A172 (cell line): ENCODE measurements at regions not wholly inside any gene's neighbourhood (a gene's known extent, or its start where the extent isn't known, plus 50 kb on each side); places are given as distances from the start of the nearest gene placed in this dataset.
"Not testable (repeated sequence)": the region's sequence is repeated elsewhere in the genome, so short reads cannot be mapped to it uniquely, and the experiment has no call there.

Experiments used
- DNase-seq: peaks from one replicate; pipeline ENCODE4 v3.0.0-alpha.2; 2015; ENCODE audit warnings: low spot score

DNA sequence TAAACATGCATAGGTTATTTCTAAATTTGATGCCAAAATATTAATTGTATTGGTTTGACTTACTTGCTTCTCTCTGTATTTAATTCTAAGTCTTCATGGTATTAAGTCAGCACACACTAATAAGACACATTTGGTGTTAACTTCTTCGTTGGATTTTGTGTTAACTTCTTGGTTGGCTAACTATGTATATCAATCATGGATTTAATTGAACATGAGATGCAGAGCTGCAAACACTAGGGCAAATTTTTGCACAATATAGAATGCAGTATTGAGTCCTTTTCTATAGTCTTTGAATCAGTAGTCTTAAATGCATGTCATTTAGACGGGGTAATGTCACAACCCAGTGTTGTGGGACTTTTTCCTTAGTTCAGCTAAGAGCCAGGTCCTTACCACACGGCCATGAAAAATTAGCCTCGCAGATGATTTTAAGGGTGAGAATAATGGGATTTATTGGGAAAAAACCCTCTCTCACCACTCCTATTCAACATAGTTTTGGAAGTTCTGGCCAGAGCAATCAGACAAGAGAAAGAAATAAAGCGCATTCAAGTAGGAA lies 142.9 kb upstream of the TRIM24 start:
- no peak for DNase-seq

DNA sequence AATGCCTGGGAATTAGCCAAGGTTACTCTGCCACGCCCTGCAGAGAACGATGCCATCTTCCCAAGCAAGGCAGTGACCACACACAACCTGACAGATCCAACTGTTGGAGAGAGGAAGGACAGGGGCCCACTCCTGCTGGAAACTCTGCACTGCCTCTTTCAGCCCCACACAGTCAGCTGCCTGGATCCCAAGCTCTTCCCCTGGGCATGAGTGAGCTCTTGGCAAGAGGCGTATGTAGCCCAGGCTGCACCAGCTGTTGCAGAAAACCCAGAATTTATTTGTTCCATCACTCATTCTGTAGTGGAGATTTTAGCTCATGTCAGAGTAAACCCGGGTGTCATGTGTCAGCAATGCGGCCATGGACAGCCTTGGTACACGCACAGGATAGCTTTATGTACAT lies 135.1 kb upstream of the TRIM24 start:
- no peak for DNase-seq

- no peak for DNase-seq
Observed at GRCh38 chr7:138325434-138325833, 134.6 kb upstream of the TRIM24 start.

GRCh38 chr7:138328215-138328614 lies 131.8 kb upstream of the TRIM24 start:
- no peak for DNase-seq

DNA sequence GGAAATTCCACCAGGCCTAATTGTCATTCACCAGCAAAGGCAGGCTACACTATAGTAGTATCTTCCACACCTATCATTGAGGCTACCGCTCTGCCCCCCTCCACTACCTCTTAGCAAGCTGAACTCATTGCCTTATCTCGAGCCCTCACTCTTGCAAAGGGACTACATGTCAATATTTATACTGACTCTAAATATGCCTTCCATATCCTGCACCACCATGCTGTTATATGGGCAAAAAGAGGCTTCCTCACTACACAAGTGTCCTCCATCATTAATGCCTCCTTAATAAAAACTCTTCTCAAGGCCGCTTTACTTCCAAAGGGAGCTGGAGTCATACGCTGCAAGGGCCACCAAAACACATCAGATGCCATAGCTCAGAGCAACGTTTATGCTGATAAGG lies 127.2 kb upstream of the TRIM24 start:
- DNase-seq: not testable (repeated sequence)

- DNase-seq: no peak
Observed at GRCh38 chr7:138338361-138338760, 121.7 kb upstream of the TRIM24 start.

- DNase-seq: not testable (repeated sequence)
Observed at GRCh38 chr7:138339229-138339628, 120.8 kb upstream of the TRIM24 start.

DNA sequence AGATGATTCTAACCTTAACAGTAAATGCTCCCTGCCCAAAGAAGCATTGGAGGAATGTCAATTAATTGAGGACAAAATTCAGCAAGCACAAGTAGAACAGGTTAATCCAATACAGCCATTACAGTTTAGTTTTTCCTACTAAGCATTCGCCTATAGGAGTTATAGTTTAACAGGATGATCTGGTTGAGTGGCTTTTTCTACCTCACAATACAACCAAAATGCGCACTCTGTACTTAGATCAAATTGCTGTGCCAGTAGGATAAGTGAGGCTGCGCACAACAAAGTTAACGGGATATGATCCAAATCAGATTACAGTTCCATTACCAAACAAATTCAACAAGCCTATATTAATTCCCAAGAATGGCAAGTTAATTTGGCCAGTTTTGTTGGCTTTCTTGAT lies 117.1 kb upstream of the TRIM24 start:
- DNase-seq: no peak

GRCh38 chr7:138345567-138345966 lies 114.5 kb upstream of the TRIM24 start:
- no peak for DNase-seq

- DNase-seq: no peak
Observed at GRCh38 chr7:138346975-138347374, 113.1 kb upstream of the TRIM24 start.

DNA sequence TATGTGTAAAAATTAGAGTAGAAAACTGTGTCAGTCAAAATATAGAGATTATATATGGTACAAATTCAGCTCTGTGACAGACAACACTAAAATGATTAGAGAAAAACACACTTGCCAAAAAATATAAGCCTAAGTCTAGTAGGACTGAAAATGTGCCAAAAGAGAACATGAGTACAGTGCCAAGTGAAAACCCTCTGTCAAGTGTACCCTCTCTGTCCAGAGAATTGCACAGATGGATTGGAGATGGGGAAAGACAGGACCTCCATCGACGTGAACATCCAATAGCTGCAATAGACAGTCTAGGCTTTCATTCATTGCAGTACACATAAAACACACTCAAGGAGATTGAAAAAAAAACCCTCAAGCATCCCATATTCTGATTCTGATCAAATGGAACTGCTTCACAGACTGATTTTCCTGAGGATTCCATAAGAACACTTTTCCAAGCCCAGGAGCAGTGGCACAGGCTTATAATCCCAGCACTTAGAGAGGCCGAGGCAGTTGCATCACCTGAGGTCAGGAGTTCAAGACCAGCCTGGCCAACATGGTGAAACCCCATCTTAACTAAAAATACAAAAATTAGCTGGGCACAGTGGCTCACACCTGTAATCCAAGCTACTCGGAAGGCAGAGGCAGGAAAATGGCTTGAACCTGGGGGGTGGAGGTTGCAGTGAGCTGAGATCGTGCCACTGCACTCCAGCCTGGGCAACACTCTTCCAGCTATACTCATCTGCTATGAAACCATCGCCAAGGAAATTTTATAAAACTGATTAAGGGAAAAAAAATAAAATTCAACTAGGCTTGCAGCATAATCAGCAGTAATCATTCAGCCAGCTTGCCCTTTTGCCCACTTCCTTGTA lies 110.0 kb upstream of the TRIM24 start:
- DNase-seq: no peak

DNA sequence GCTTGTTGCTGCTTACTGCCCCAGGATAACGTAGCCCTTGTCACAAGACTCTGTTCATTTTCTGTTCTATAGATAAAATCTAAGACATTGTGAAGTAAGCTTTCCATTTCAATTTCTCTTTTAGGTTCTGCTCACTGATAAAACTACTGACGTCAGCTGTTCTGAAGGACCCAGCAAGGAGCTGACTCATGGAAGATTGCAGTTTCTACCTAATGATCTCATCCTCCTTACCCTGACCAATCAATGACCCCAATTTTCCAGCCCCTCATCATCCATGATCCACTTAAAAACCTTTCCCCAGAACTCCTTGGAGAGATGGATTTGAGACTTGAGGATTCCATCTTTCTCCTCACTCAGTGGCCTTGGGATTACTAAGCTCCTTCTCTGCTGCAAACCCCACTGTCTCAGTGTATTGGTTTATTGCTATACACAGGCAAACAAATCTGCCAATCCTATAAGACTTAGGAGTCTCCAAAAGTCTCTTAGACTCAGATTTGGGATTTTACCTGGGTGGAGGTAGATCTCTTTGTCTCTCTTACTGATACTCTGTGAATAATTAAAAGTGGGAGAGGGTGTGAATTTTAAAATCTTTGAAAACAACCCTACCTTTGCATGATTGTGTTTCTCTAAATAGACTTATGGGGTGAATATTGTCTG lies 109.2 kb upstream of the TRIM24 start:
- no peak for DNase-seq

GRCh38 chr7:138352570-138353461 lies 107.2 kb upstream of the TRIM24 start:
- DNase-seq: no peak

DNA sequence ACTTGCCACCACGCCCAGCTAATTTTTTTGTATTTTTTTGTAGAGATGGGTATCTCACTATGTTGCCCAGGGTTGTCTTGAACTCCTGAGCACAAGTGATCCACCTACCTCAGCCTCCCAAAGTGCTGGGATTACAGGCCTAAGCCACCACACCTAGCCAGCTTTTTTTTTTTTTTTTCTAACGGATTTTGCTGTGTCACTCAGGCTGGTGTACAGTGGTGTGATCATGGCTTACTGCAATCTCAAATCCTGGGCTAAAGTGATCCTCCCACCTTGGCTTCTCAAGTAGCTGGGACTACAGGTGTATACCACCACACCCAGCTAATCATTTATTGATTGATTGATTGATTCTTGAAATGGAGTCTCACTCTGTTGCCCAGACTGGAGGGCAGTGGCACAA lies 106.0 kb upstream of the TRIM24 start:
- no peak for DNase-seq

DNA sequence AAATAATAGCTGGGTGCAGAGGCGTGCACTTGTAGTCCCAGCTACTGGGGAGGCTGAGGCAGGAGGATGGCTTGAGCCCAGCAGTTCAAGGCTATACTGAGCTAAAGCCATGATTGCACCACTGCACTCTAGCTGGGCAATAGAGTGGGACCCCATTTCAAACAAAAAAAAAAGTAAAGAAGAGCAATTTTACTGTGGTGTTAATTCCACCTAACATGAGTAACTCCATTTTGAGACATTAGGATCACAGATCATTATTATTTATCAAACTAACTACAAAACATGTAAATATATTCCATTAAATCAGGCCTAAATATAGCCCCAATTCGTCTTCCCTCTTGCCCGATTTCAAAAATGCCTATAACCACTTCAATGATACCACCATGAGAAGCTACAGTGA lies 104.8 kb upstream of the TRIM24 start:
- DNase-seq: no peak

DNA sequence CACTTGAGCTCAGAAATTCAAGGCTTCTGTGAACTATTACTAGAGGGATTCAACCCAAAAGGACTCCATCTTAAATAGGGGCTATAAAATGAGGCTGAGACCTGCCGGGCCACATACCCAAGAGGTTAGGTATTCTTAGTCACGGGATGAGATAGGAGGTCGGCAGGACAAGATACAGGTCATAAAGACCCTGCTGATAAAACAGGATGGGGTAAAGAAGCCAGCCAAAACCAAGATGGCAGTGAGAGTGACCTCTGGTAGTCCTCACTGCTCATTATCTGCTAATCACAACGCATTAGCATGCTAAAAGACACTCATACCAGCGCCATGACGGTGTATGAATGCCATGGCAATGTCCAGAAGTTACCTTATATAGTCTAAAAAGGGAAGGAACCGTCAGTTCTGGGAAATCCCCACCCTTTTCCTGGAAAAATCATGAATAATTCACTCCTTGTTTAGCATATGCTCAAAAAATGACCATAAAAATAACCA lies 101.2 kb upstream of the TRIM24 start:
- peak; percentile 1 for DNase-seq

DNA sequence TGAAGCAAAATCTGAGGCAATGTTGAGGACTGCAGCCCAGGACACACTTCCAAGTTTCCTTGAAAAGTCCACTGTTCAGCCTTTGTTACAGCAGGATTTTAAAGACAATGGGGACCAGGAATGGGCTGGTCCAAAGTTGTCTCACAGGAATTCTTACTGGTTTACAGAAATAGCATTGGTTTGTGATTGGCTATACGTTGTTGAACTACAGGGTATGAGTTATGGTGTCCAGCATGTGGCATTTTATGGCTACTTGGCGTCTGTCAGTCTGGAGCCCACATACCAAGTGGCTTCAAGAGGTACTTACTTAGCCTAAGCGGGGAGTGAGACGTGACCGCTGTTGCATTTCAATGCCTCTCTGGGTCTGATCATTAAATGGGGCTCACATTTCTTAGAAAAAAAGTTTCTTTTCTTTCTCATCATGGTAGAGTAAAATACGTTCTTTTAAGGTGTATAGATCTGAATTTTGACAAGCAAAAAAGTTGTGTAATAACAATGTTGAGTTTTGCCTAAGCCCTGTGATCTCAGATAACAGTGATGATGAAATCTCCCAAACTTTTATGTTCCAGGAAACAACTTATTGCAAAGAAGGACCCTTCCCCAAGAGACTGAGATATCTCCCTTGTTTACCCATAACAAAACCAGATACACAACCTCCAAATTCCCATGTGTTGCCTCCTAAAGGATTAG lies 100.0 kb upstream of the TRIM24 start:
- peak; percentile 28 for DNase-seq

DNA sequence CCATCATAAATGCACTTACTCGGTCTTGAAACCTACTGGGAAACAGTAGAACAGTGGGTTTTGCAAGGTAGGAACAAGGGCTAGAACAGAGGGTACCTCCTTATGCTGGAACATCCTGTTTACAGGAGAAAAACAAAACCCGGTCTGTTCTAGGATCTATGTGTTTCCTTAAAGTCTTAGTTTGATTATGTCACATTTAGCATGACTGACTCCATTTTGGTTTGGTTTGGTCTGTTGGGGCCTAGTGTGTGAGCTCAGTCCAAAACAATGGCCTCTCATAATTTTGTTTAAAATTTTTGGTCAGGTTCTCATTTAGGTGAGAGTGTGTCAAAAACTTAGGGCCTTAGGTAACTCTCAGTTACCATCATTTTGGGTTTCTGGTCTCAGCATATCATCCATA lies 96.3 kb upstream of the TRIM24 start:
- DNase-seq: no peak

- DNase-seq: not testable (repeated sequence)
Observed at GRCh38 chr7:138366137-138366536, 93.9 kb upstream of the TRIM24 start.

DNA sequence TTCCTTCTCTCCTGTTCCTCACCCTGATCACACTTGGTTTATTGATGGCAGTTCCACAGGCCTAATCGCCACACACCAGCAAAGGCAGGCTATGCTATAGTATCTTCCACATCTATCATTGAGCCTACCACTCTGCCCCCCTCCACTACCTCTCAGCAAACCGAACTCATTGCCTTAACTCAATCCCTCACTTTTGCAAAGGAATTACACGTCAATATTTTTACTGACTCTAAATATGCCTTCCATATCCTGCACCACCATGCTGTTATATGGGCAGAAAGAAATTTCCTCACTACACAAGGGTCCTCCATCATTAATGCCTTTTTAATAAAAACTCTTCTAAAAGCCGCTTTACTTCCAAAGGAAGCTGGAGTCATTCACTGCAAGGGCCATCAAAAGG lies 93.4 kb upstream of the TRIM24 start:
- DNase-seq: not testable (repeated sequence)

- DNase-seq: no peak
Observed at GRCh38 chr7:138369797-138370196, 90.3 kb upstream of the TRIM24 start.
